Peyer's patch (tissue), 4 donors: ENCODE measurements at regions not wholly inside any gene's neighbourhood (a gene's known extent, or its start where the extent isn't known, plus 50 kb on each side); places are given as distances from the start of the nearest gene placed in this dataset.
"Not testable (repeated sequence)": the region's sequence is repeated elsewhere in the genome, so short reads cannot be mapped to it uniquely, and the experiment has no call there.

Experiments
- DNase-seq, 3 donors: peaks; one replicate each; pipeline ENCODE4 v3.0.0-alpha.2; 2017 to 2019
- H3K27ac ChIP-seq, 4 donors: fragments of 200-600 bp; sonication (generic); one replicate each; pipeline ENCODE4 v1.5.1; 2016 to 2019
- H3K27me3 ChIP-seq, 2 donors: fragments of 200-600 bp; sonication (generic); one replicate each; pipeline ENCODE4 v1.5.1; 2019
- H3K36me3 ChIP-seq, 3 donors: fragments of 200-600 bp; sonication (generic); one replicate each; pipeline ENCODE4 v1.5.1; 2016 to 2019
- H3K4me1 ChIP-seq, 4 donors: fragments of 200-600 bp; sonication (generic); one replicate each; pipeline ENCODE4 v1.5.1; 2016 to 2019
- H3K4me3 ChIP-seq, 4 donors: fragments of 200-600 bp; sonication (generic); 1 replicate in 3 of 4; 2 replicates in 1 of 4; pipeline ENCODE4 v1.5.1; 2016 to 2019; ENCODE audit warnings: mild to moderate bottlenecking in 1 of 4
- H3K9me3 ChIP-seq, 4 donors: fragments of 200-600 bp; sonication (generic); one replicate each; pipeline ENCODE4 v1.5.1; 2016 to 2019; ENCODE audit warnings: mild to moderate bottlenecking in 1 of 4
- POLR2A ChIP-seq, 2 donors: fragments of 450-650 bp; IDR thresholded peaks; one replicate each; pipeline ENCODE4 v1.5.1; 2017; ENCODE audit warnings: antibody characterized with exemption in 2 of 2, mild to moderate bottlenecking in 2 of 2, moderate library complexity in 2 of 2
- TF ChIP-seq, protein P1 (sequence below), 6 experiments: fragments of 450-650 bp in 4 of 6; fragments of 200-600 bp in 2 of 6; sonication (generic) in 1 of 6; IDR thresholded peaks; one replicate each; pipeline ENCODE4 v1.5.1; 2017 to 2019; ENCODE audit warnings: antibody characterized with exemption in 6 of 6, mild to moderate bottlenecking in 3 of 6, moderate library complexity in 1 of 6

DNA sequence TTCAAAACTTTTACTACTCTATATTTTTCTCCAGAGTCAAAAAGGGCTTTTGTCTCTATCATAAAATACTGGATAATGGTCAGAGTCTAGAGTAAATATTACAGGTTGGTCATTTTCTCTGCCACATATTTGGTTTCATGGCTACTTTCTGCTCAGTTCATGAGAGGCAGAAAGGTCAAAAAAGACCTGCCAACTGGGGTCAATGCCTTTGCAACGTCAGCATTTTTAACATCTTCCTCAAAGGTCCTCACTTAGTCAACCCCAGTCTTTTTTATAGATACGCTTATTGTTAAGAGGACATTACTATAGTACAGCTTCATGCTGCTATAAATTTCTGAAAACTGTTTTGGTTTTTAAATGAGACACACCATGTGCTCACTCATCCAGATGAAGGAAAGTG, 312.1 kb upstream of the ARHGEF26 start:
- TF ChIP-seq POLR2A (IDR thresholded peaks at IDR 0.05): no peak
- TF ChIP-seq, protein P1, sequence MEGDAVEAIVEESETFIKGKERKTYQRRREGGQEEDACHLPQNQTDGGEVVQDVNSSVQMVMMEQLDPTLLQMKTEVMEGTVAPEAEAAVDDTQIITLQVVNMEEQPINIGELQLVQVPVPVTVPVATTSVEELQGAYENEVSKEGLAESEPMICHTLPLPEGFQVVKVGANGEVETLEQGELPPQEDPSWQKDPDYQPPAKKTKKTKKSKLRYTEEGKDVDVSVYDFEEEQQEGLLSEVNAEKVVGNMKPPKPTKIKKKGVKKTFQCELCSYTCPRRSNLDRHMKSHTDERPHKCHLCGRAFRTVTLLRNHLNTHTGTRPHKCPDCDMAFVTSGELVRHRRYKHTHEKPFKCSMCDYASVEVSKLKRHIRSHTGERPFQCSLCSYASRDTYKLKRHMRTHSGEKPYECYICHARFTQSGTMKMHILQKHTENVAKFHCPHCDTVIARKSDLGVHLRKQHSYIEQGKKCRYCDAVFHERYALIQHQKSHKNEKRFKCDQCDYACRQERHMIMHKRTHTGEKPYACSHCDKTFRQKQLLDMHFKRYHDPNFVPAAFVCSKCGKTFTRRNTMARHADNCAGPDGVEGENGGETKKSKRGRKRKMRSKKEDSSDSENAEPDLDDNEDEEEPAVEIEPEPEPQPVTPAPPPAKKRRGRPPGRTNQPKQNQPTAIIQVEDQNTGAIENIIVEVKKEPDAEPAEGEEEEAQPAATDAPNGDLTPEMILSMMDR (IDR thresholded peaks at IDR 0.05): no peak
- no peak for DNase-seq
- H3K9me3 ChIP-seq: no peaks in the 10 kb centered on the region

DNA sequence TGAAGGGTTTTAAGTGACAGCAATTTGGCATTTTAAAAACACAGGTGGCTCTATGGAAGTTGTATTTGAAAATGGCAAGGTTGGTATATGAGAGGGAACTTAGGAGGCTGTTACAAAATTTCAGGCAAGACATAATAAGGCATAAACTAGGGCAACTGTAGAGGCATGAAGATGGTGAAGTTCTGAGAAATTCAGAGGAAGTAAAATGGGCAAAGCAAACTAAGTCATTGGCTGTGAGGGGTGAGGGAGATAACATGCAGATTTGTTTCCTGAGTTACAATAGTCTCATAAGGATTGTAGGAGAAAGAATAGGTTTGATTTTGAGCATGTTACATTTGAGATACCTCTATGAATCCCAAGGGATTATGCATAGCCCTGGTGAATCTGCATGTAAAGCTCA, 302.9 kb upstream of the ARHGEF26 start:
- Histone ChIP-seq H3K4me3 (no peak overlapping the region), H3K27me3 (no peaks in the 10 kb centered on the region), H3K36me3 (no peaks in the 10 kb centered on the region), H3K4me1 (no peaks in the 10 kb centered on the region), H3K27ac (no peak overlapping the region), H3K9me3 (no peaks in the 10 kb centered on the region)
- TF ChIP-seq POLR2A (IDR thresholded peaks at IDR 0.05): no peak
- TF ChIP-seq, protein P1 (IDR thresholded peaks at IDR 0.05): no peak
- DNase-seq: no peak

More for the DNA sequence above, 312.1 kb upstream of the ARHGEF26 start:
- Histone ChIP-seq H3K27me3 (no peaks in the 10 kb centered on the region), H3K4me1 (no peaks in the 10 kb centered on the region), H3K27ac (no peak overlapping the region), H3K4me3 (no peak overlapping the region), H3K36me3 (no peaks in the 10 kb centered on the region)

DNA sequence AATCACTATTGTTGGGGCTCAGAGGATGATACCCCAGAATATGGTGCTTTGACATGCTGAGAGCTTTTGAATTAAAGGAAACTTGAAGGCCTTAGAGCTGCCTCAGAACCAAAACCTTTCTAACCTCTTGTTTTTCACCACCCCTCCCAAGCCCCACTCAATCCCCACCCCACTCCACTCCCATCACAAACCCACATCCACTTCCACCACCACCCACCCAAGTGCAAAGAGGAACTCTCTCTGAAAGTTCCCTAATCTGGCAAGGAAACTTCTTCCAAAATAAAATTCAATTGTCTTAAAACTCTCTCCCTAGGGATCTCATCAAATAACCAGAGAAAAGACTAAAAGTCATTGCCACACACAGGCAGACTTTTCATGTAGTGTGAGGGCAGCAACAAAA, 301.2 kb upstream of the ARHGEF26 start:
- H3K36me3 ChIP-seq: no peaks in the 10 kb centered on the region
- TF ChIP-seq, protein P1 (IDR thresholded peaks at IDR 0.05): no peak
- no peak for TF ChIP-seq POLR2A (IDR thresholded peaks at IDR 0.05)
- DNase-seq: no peak
- no peak overlapping the region for H3K27ac ChIP-seq
- no peaks in the 10 kb centered on the region for H3K27me3 ChIP-seq
- H3K4me1 ChIP-seq: no peaks in the 10 kb centered on the region
- H3K9me3 ChIP-seq: no peaks in the 10 kb centered on the region
- no peak overlapping the region for H3K4me3 ChIP-seq

DNA sequence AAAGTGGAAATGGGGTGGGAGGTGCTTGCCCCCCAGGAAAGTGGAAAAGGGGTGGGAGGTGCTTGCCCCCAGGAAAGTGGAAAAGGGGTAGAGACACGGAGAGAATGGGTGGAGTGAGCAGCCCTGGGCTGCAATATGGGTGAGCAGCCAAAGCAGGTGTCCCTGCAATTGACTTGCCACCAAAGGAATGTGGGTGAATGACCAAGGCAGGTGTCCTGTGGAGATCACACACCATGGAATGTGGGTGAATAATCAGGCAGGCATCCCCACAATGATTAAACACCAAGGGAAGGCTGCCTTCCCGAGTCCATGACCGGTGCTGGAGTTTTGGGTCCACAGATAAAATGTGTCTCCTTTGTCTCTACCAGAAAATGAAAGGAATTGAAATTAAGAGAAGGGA, 292.8 kb upstream of the ARHGEF26 start:
- not testable (repeated sequence) for H3K9me3 ChIP-seq, H3K27ac ChIP-seq, H3K27me3 ChIP-seq, H3K4me1 ChIP-seq, DNase-seq, H3K4me3 ChIP-seq, H3K36me3 ChIP-seq

DNA sequence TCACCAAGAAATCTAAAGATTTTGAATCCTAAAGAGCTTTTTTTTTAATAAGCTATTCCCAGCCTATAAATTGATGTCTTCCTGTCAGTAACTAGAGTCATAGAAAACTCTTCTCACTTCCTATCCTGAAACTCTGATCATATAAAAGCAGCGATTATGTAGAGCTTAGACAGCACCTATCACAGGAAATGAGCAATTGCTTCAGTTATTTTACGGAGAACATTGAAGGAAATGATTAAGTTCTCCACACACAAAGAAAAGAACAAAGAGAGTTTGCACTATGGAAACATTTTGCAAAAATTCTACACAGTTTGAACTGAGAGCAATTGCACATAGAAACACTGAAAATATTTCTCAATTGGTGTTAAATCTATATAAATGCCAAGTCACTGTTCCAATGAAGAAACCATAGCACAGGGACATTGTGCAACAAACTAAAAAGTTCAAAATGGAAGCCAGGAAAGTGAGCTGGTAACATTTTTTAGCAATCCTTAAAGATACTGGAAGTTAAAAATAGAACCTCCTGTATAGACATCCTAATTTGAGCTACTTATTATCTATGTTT, 291.5 kb upstream of the ARHGEF26 start:
- Histone ChIP-seq H3K36me3 (no peaks in the 10 kb centered on the region), H3K27me3 (no peaks in the 10 kb centered on the region), H3K27ac (no peak overlapping the region), H3K9me3 (no peaks in the 10 kb centered on the region), H3K4me1 (no peaks in the 10 kb centered on the region), H3K4me3 (no peak overlapping the region)
- no peak for DNase-seq
- TF ChIP-seq, protein P1 (IDR thresholded peaks at IDR 0.05): no peak
- TF ChIP-seq POLR2A (IDR thresholded peaks at IDR 0.05): no peak

DNA sequence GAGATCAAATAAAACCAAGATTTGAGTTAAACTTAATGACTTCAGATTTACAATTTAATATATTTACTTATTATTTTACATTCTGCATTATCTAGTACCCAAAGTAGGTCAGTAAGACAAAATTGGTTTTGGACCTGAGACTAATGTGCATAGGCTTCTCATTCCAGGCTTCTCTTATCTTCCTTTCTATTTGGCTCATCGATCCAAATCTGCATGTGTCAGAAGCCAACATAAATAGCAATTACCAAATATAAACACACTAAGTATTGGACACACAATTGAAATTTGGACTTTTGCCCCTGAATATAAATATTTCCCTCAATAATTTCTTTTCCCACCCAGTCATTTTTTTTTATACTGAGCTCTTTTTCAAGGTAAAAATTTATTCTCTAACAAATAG, 290.6 kb upstream of the ARHGEF26 start:
- H3K4me3 ChIP-seq: no peak overlapping the region
- H3K9me3 ChIP-seq: no peaks in the 10 kb centered on the region
- H3K4me1 ChIP-seq: no peaks in the 10 kb centered on the region
- no peaks in the 10 kb centered on the region for H3K36me3 ChIP-seq
- DNase-seq: no peak
- TF ChIP-seq POLR2A (IDR thresholded peaks at IDR 0.05): no peak
- TF ChIP-seq, protein P1 (IDR thresholded peaks at IDR 0.05): no peak
- no peaks in the 10 kb centered on the region for H3K27me3 ChIP-seq
- no peak overlapping the region for H3K27ac ChIP-seq
